Nephron progenitor cell (in vitro differentiated cells): ENCODE measurements at regions not wholly inside any gene's neighbourhood (a gene's known extent, or its start where the extent isn't known, plus 50 kb on each side); places are given as distances from the start of the nearest gene placed in this dataset.
"Not testable (repeated sequence)": the region's sequence is repeated elsewhere in the genome, so short reads cannot be mapped to it uniquely, and the experiment has no call there.

Experiments
- DNase-seq: peaks from one replicate; pipeline ENCODE4 v3.0.0; 2021
- H3K27ac Mint-ChIP-seq: 2 replicates; pipeline ENCODE4 v1.8.0; 2021; ENCODE audit warnings: mild to moderate bottlenecking, moderate library complexity, mixed read lengths
- H3K27me3 Mint-ChIP-seq: 2 replicates; pipeline ENCODE4 v1.8.0; 2021; ENCODE audit warnings: mild to moderate bottlenecking, low read depth, mixed read lengths; ENCODE audit not compliant: poor library complexity
- H3K36me3 Mint-ChIP-seq: 2 replicates; pipeline ENCODE4 v1.8.0; 2021; ENCODE audit warnings: low read depth, mixed read lengths
- H3K4me1 Mint-ChIP-seq: 2 replicates; pipeline ENCODE4 v1.8.0; 2021; ENCODE audit warnings: mixed read lengths
- H3K4me3 Mint-ChIP-seq: 2 replicates; pipeline ENCODE4 v1.8.0; 2021; ENCODE audit warnings: mild to moderate bottlenecking, moderate library complexity, mixed read lengths
- H3K9me3 Mint-ChIP-seq: 2 replicates; pipeline ENCODE4 v1.8.0; 2021; ENCODE audit warnings: mild to moderate bottlenecking, moderate library complexity, mixed read lengths
- CTCF ChIP-seq: fragments of 200-600 bp; sonication (generic); IDR thresholded peaks from 2 replicates; pipeline ENCODE4 v1.5.0; 2021; ENCODE audit warnings: antibody characterized with exemption

- DNase-seq: no peak
- peaks cover 41% of the 10 kb centered on the region for H3K9me3 Mint-ChIP-seq
- peak overlapping the region; percentile 72 for H3K27ac Mint-ChIP-seq
- TF ChIP-seq CTCF: no peak
- no peak overlapping the region for H3K4me3 Mint-ChIP-seq
- peaks cover 9% of the 10 kb centered on the region for H3K27me3 Mint-ChIP-seq
- no peaks in the 10 kb centered on the region for H3K36me3 Mint-ChIP-seq
- H3K4me1 Mint-ChIP-seq: peaks cover 14% of the 10 kb centered on the region
Observed at GRCh38 chr10:30160271-30160982, 101.0 kb upstream of the JCAD start.

DNA sequence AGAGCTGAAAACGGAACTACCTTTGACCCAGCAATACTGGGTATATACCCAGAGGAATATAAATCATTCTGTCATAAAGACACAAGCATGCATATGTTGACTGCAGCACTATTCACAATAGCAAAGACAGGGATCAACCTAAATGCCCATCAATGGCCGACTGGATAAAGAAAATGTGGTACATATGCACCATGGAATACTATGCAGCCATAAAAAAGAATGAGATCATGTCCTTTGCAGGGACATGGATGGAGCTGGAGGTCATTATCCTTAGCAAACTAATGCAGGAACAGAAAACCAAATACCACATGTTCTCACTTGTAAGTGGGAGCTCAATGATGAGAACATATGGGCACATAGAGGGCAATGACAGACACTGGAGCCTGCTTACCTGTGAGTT is 100.2 kb upstream of the JCAD start:
- not testable (repeated sequence) for H3K27ac Mint-ChIP-seq, DNase-seq, H3K36me3 Mint-ChIP-seq, H3K27me3 Mint-ChIP-seq, H3K4me3 Mint-ChIP-seq
- Mint-ChIP-seq H3K9me3 (peaks cover 43% of the 10 kb centered on the region), H3K4me1 (peaks cover 14% of the 10 kb centered on the region)

- peaks cover 10% of the 10 kb centered on the region for H3K4me1 Mint-ChIP-seq
Observed at GRCh38 chr10:30158325-30158960, 99.1 kb upstream of the JCAD start.

DNA sequence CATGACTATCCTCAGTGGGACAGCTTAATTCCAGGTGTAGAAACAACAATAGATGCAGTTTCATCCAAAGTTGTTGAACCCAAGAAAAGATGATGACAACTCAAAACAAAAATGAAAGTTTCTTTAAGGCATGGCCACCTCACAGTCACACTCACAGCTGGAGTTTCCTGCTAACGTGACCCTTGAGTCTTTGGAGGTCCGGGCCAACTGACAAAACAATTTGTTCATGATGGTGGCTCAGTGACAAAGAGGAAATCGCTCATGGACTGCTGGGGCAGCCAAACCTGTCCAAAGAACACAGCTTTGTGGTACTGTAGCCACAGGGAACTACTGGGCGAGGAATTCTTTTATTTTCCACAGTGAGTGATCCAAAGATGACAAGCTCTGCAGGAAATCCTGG is 96.0 kb upstream of the JCAD start:
- no peak for TF ChIP-seq CTCF
- H3K36me3 Mint-ChIP-seq: no peaks in the 10 kb centered on the region
- no peak for DNase-seq
- no peak overlapping the region for H3K4me3 Mint-ChIP-seq
- H3K27ac Mint-ChIP-seq: no peak overlapping the region
- peaks cover 8% of the 10 kb centered on the region for H3K27me3 Mint-ChIP-seq
- peaks cover 11% of the 10 kb centered on the region for H3K4me1 Mint-ChIP-seq
- peaks cover 50% of the 10 kb centered on the region for H3K9me3 Mint-ChIP-seq

More at GRCh38 chr10:30158325-30158960, 99.1 kb upstream of the JCAD start:
- H3K27ac Mint-ChIP-seq: no peak overlapping the region
- no peak for DNase-seq
- TF ChIP-seq CTCF: no peak
- peaks cover 48% of the 10 kb centered on the region for H3K9me3 Mint-ChIP-seq
- H3K36me3 Mint-ChIP-seq: no peaks in the 10 kb centered on the region
- H3K4me3 Mint-ChIP-seq: no peak overlapping the region
- H3K27me3 Mint-ChIP-seq: peaks cover 7% of the 10 kb centered on the region

- Mint-ChIP-seq H3K9me3 (peaks cover 50% of the 10 kb centered on the region), H3K36me3 (no peaks in the 10 kb centered on the region), H3K27me3 (peaks cover 7% of the 10 kb centered on the region), H3K4me1 (peaks cover 10% of the 10 kb centered on the region), H3K27ac (no peak overlapping the region), H3K4me3 (no peak overlapping the region)
- TF ChIP-seq CTCF: no peak
- no peak for DNase-seq
Observed at GRCh38 chr10:30154561-30154960, 95.2 kb upstream of the JCAD start.

- H3K4me1 Mint-ChIP-seq: peaks cover 10% of the 10 kb centered on the region
- H3K9me3 Mint-ChIP-seq: peaks cover 50% of the 10 kb centered on the region
- no peak for DNase-seq
Observed at GRCh38 chr10:30154126-30154525, 94.7 kb upstream of the JCAD start.

More at GRCh38 chr10:30154126-30154525, 94.7 kb upstream of the JCAD start:
- no peaks in the 10 kb centered on the region for H3K36me3 Mint-ChIP-seq
- H3K27me3 Mint-ChIP-seq: peaks cover 3% of the 10 kb centered on the region
- H3K4me3 Mint-ChIP-seq: no peak overlapping the region
- no peak overlapping the region for H3K27ac Mint-ChIP-seq
- no peak for TF ChIP-seq CTCF
